CD8-positive, alpha-beta memory T cell (primary cell): ENCODE measurements at regions not wholly inside any gene's neighbourhood (a gene's known extent, or its start where the extent isn't known, plus 50 kb on each side); places are given as distances from the start of the nearest gene placed in this dataset.
A peak's percentile ranks its signal among the peaks of the same experiment; 100 is the strongest.

ENCODE experiments used
- CTCF ChIA-PET: fragments of 350-600 bp; sonication (Branson Sonifier 250); formaldehyde crosslinking; loops from one replicate; lab custom pipeline; 2021; ENCODE audit warnings: antibody characterized with exemption; lab: Charles Lee
- POLR2A ChIA-PET: fragments of 350-600 bp; sonication (Branson Sonifier 250); formaldehyde crosslinking; loops from one replicate; lab custom pipeline; 2021; ENCODE audit warnings: antibody characterized with exemption; lab: Charles Lee
- DNase-seq, 5 donors: peaks; one replicate each; pipeline versions ENCODE4 v3.0.0 to v3.0.0-alpha.2; 2020 to 2022; ENCODE audit warnings: mixed read lengths in 1 of 5
- H3K27ac ChIP-seq: one replicate; pipeline ENCODE4 v1.7.0; 2013; ENCODE audit warnings: low read depth, mild to moderate bottlenecking, low read length, moderate library complexity
- H3K27me3 ChIP-seq: 2 replicates; pipeline ENCODE4 v1.7.0; 2013; ENCODE audit warnings: low read length, mild to moderate bottlenecking; ENCODE audit not compliant: insufficient read depth, poor library complexity, severe bottlenecking
- H3K36me3 ChIP-seq: 2 replicates; pipeline ENCODE4 v1.7.0; 2013; ENCODE audit warnings: mild to moderate bottlenecking, low read length, moderate library complexity; ENCODE audit not compliant: insufficient read depth
- H3K4me1 ChIP-seq: 2 replicates; pipeline ENCODE4 v1.7.0; 2013; ENCODE audit warnings: mild to moderate bottlenecking, low read length, moderate library complexity; ENCODE audit not compliant: insufficient read depth
- H3K4me3 ChIP-seq: 2 replicates; pipeline ENCODE4 v1.7.0; 2013; ENCODE audit warnings: mild to moderate bottlenecking, low read length
- H3K9me3 ChIP-seq: 2 replicates; pipeline ENCODE4 v1.7.0; 2013; ENCODE audit warnings: mild to moderate bottlenecking, low read length
- H3K27ac Mint-ChIP-seq, 8 donors: one replicate each; pipeline ENCODE4 v1.8.0; 2020 to 2021; ENCODE audit warnings: mixed read lengths in 8 of 8, mild to moderate bottlenecking in 6 of 8, inconsistent platforms in 3 of 8, moderate library complexity in 3 of 8
- H3K27me3 Mint-ChIP-seq, 2 donors: one replicate each; pipeline ENCODE4 v1.8.0; 2020 to 2021; ENCODE audit warnings: mixed read lengths in 2 of 2, mild to moderate bottlenecking in 1 of 2, moderate library complexity in 1 of 2
- H3K36me3 Mint-ChIP-seq, 3 donors: one replicate each; pipeline ENCODE4 v1.8.0; 2020 to 2021; ENCODE audit warnings: mixed read lengths in 3 of 3, inconsistent platforms in 1 of 3, mild to moderate bottlenecking in 1 of 3
- H3K4me1 Mint-ChIP-seq, 3 donors: one replicate each; pipeline ENCODE4 v1.8.0; 2020 to 2021; ENCODE audit warnings: mixed read lengths in 3 of 3, inconsistent platforms in 1 of 3, mild to moderate bottlenecking in 1 of 3
- H3K4me3 Mint-ChIP-seq, 7 donors: one replicate each; pipeline ENCODE4 v1.8.0; 2020 to 2021; ENCODE audit warnings: mixed read lengths in 7 of 7, mild to moderate bottlenecking in 6 of 7, moderate library complexity in 4 of 7, inconsistent platforms in 2 of 7
- H3K9me3 Mint-ChIP-seq, 5 donors: one replicate each; pipeline ENCODE4 v1.8.0; 2020 to 2022; ENCODE audit warnings: mixed read lengths in 5 of 5, mild to moderate bottlenecking in 3 of 5, moderate library complexity in 2 of 5, inconsistent platforms in 1 of 5

GRCh38 chr3:74771401-74771800 is 156.9 kb upstream of the CNTN3 start:
- Histone ChIP-seq H3K27me3 (no peaks in the 10 kb centered on the region), H3K4me3 (no peak overlapping the region), H3K4me1 (no peaks in the 10 kb centered on the region), H3K9me3 (no peaks in the 10 kb centered on the region), H3K36me3 (no peaks in the 10 kb centered on the region), H3K27ac (no peak overlapping the region)
- CTCF ChIA-PET: no interaction called here
- Mint-ChIP-seq H3K4me1 (no peaks in the 10 kb centered on the region), H3K27ac (no peak overlapping the region), H3K27me3 (no peaks in the 10 kb centered on the region), H3K36me3 (no peaks in the 10 kb centered on the region), H3K4me3 (no peak overlapping the region), H3K9me3 (peaks cover 2 to 28% (median 7%) of the 10 kb centered on the region in 5 donors)
- no peak for DNase-seq
- POLR2A ChIA-PET: no interaction called here

GRCh38 chr3:74768010-74768409 is 153.6 kb upstream of the CNTN3 start:
- Mint-ChIP-seq H3K9me3 (peaks cover 2 to 23% (median 7%) of the 10 kb centered on the region in 5 donors), H3K4me1 (no peaks in the 10 kb centered on the region), H3K4me3 (no peak overlapping the region), H3K27me3 (no peaks in the 10 kb centered on the region), H3K36me3 (no peaks in the 10 kb centered on the region), H3K27ac (no peak overlapping the region)
- POLR2A ChIA-PET: no interaction called here
- H3K36me3 ChIP-seq: no peaks in the 10 kb centered on the region
- H3K4me3 ChIP-seq: no peak overlapping the region
- no peaks in the 10 kb centered on the region for H3K9me3 ChIP-seq
- CTCF ChIA-PET: no interaction called here
- H3K4me1 ChIP-seq: no peaks in the 10 kb centered on the region
- DNase-seq: no peak
- no peak overlapping the region for H3K27ac ChIP-seq
- H3K27me3 ChIP-seq: no peaks in the 10 kb centered on the region

GRCh38 chr3:74766405-74766804 is 151.9 kb upstream of the CNTN3 start:
- no peaks in the 10 kb centered on the region for H3K27me3 Mint-ChIP-seq
- POLR2A ChIA-PET: no interaction called here
- H3K9me3 ChIP-seq: no peaks in the 10 kb centered on the region
- H3K9me3 Mint-ChIP-seq: peaks cover 0 to 25% (median 6%) of the 10 kb centered on the region in 5 donors
- no peak overlapping the region for H3K4me3 ChIP-seq
- no peaks in the 10 kb centered on the region for H3K4me1 ChIP-seq
- H3K4me3 Mint-ChIP-seq: no peak overlapping the region
- H3K27ac Mint-ChIP-seq: no peak overlapping the region
- no peaks in the 10 kb centered on the region for H3K27me3 ChIP-seq
- no peaks in the 10 kb centered on the region for H3K36me3 ChIP-seq
- no peaks in the 10 kb centered on the region for H3K4me1 Mint-ChIP-seq
- H3K27ac ChIP-seq: no peak overlapping the region
- CTCF ChIA-PET: no interaction called here
- H3K36me3 Mint-ChIP-seq: no peaks in the 10 kb centered on the region
- DNase-seq: no peak

GRCh38 chr3:74763830-74764229 is 149.4 kb upstream of the CNTN3 start:
- no peaks in the 10 kb centered on the region for H3K27me3 ChIP-seq
- no peak for DNase-seq
- H3K4me3 ChIP-seq: no peak overlapping the region
- Mint-ChIP-seq H3K27ac (no peak overlapping the region), H3K4me1 (no peaks in the 10 kb centered on the region), H3K27me3 (no peaks in the 10 kb centered on the region), H3K4me3 (no peak overlapping the region), H3K9me3 (peaks cover 2 to 24% (median 9%) of the 10 kb centered on the region in 5 donors), H3K36me3 (no peaks in the 10 kb centered on the region)
- no peaks in the 10 kb centered on the region for H3K9me3 ChIP-seq
- no peaks in the 10 kb centered on the region for H3K4me1 ChIP-seq
- H3K27ac ChIP-seq: no peak overlapping the region
- no peaks in the 10 kb centered on the region for H3K36me3 ChIP-seq
- ChIA-PET POLR2A (no interaction called here), CTCF (no interaction called here)

GRCh38 chr3:74756674-74757073 is 142.2 kb upstream of the CNTN3 start:
- no peaks in the 10 kb centered on the region for H3K4me1 Mint-ChIP-seq
- no peaks in the 10 kb centered on the region for H3K36me3 ChIP-seq
- H3K27ac ChIP-seq: no peak overlapping the region
- H3K4me1 ChIP-seq: no peaks in the 10 kb centered on the region
- no peak overlapping the region for H3K4me3 Mint-ChIP-seq
- ChIA-PET POLR2A (no interaction called here), CTCF (no interaction called here)
- no peak for DNase-seq
- no peaks in the 10 kb centered on the region for H3K27me3 Mint-ChIP-seq
- no peaks in the 10 kb centered on the region for H3K27me3 ChIP-seq
- H3K27ac Mint-ChIP-seq: no peak overlapping the region
- no peaks in the 10 kb centered on the region for H3K36me3 Mint-ChIP-seq
- no peak overlapping the region for H3K4me3 ChIP-seq
- H3K9me3 ChIP-seq: no peaks in the 10 kb centered on the region
- peaks cover 9 to 35% (median 13%) of the 10 kb centered on the region in 5 donors for H3K9me3 Mint-ChIP-seq

GRCh38 chr3:74752290-74752689 is 137.8 kb upstream of the CNTN3 start:
- Mint-ChIP-seq H3K27ac (no peak overlapping the region), H3K36me3 (no peaks in the 10 kb centered on the region), H3K27me3 (no peaks in the 10 kb centered on the region), H3K9me3 (peaks cover 6 to 28% (median 15%) of the 10 kb centered on the region in 5 donors), H3K4me3 (no peak overlapping the region), H3K4me1 (no peaks in the 10 kb centered on the region)
- no peaks in the 10 kb centered on the region for H3K27me3 ChIP-seq
- H3K27ac ChIP-seq: no peak overlapping the region
- no peaks in the 10 kb centered on the region for H3K9me3 ChIP-seq
- CTCF ChIA-PET: no interaction called here
- DNase-seq: no peak
- H3K4me3 ChIP-seq: no peak overlapping the region
- POLR2A ChIA-PET: no interaction called here
- H3K36me3 ChIP-seq: no peaks in the 10 kb centered on the region
- no peaks in the 10 kb centered on the region for H3K4me1 ChIP-seq

- H3K4me1 ChIP-seq: no peaks in the 10 kb centered on the region
- Mint-ChIP-seq H3K4me3 (no peak overlapping the region), H3K27ac (no peak overlapping the region), H3K36me3 (no peaks in the 10 kb centered on the region), H3K4me1 (no peaks in the 10 kb centered on the region), H3K27me3 (no peaks in the 10 kb centered on the region), H3K9me3 (peaks cover 6 to 27% (median 18%) of the 10 kb centered on the region in 5 donors)
- ChIA-PET CTCF (no interaction called here), POLR2A (no interaction called here)
- H3K36me3 ChIP-seq: no peaks in the 10 kb centered on the region
- no peaks in the 10 kb centered on the region for H3K9me3 ChIP-seq
- no peaks in the 10 kb centered on the region for H3K27me3 ChIP-seq
- no peak overlapping the region for H3K27ac ChIP-seq
- peak in 1 of 5 donors; percentile 32 for DNase-seq
- H3K4me3 ChIP-seq: no peak overlapping the region
Measured at GRCh38 chr3:74751775-74752174, 137.3 kb upstream of the CNTN3 start.

GRCh38 chr3:74750901-74751300 is 136.4 kb upstream of the CNTN3 start:
- no peaks in the 10 kb centered on the region for H3K36me3 Mint-ChIP-seq
- no peak overlapping the region for H3K27ac ChIP-seq
- POLR2A ChIA-PET: no interaction called here

GRCh38 chr3:74739242-74739641 is 124.8 kb upstream of the CNTN3 start:
- Mint-ChIP-seq H3K4me1 (no peaks in the 10 kb centered on the region), H3K36me3 (no peaks in the 10 kb centered on the region), H3K27me3 (no peaks in the 10 kb centered on the region), H3K27ac (no peak overlapping the region), H3K4me3 (no peak overlapping the region), H3K9me3 (peaks cover under 1 to 23% (median 8%) of the 10 kb centered on the region in 5 donors)
- Histone ChIP-seq H3K36me3 (no peaks in the 10 kb centered on the region), H3K27ac (no peak overlapping the region), H3K4me1 (no peaks in the 10 kb centered on the region), H3K4me3 (no peak overlapping the region), H3K9me3 (no peaks in the 10 kb centered on the region), H3K27me3 (no peaks in the 10 kb centered on the region)
- no peak for DNase-seq
- ChIA-PET CTCF (no interaction called here), POLR2A (no interaction called here)

More at GRCh38 chr3:74750901-74751300, 136.4 kb upstream of the CNTN3 start:
- CTCF ChIA-PET: no interaction called here
- no peak overlapping the region for H3K27ac Mint-ChIP-seq
- H3K9me3 Mint-ChIP-seq: peaks cover 6 to 27% (median 17%) of the 10 kb centered on the region in 5 donors
- H3K27me3 Mint-ChIP-seq: no peaks in the 10 kb centered on the region
- no peaks in the 10 kb centered on the region for H3K36me3 ChIP-seq
- no peak for DNase-seq
- H3K4me1 ChIP-seq: no peaks in the 10 kb centered on the region
- H3K4me3 ChIP-seq: no peak overlapping the region
- no peaks in the 10 kb centered on the region for H3K4me1 Mint-ChIP-seq
- H3K9me3 ChIP-seq: no peaks in the 10 kb centered on the region
- H3K27me3 ChIP-seq: no peaks in the 10 kb centered on the region
- no peak overlapping the region for H3K4me3 Mint-ChIP-seq
